ENCODE measurements at regions not wholly inside any gene's neighbourhood (a gene's known extent, or its start where the extent isn't known, plus 50 kb on each side); places are given as distances from the start of the nearest gene placed in this dataset.

DNA sequence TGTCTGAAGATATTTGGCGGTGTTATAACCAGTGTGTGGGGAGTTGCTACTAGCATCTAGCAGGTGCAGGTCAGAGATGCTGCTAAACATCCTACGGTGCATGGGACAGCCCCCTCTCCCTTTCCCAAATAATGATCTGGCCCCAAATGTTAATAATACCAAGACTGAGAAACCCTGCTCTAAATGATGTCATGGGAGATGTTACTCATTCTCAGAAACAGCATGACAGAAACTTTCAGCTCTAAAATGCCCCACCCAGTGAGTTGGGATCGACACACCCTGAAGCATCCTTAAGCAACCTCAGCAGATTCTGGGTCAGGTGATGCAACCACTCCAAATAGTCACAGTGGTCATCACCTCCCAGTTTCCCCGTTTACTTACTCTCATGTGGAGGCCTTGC lies 108.8 kb upstream of the MPP7 start (continued):
- TF ChIP-seq, protein P1, sequence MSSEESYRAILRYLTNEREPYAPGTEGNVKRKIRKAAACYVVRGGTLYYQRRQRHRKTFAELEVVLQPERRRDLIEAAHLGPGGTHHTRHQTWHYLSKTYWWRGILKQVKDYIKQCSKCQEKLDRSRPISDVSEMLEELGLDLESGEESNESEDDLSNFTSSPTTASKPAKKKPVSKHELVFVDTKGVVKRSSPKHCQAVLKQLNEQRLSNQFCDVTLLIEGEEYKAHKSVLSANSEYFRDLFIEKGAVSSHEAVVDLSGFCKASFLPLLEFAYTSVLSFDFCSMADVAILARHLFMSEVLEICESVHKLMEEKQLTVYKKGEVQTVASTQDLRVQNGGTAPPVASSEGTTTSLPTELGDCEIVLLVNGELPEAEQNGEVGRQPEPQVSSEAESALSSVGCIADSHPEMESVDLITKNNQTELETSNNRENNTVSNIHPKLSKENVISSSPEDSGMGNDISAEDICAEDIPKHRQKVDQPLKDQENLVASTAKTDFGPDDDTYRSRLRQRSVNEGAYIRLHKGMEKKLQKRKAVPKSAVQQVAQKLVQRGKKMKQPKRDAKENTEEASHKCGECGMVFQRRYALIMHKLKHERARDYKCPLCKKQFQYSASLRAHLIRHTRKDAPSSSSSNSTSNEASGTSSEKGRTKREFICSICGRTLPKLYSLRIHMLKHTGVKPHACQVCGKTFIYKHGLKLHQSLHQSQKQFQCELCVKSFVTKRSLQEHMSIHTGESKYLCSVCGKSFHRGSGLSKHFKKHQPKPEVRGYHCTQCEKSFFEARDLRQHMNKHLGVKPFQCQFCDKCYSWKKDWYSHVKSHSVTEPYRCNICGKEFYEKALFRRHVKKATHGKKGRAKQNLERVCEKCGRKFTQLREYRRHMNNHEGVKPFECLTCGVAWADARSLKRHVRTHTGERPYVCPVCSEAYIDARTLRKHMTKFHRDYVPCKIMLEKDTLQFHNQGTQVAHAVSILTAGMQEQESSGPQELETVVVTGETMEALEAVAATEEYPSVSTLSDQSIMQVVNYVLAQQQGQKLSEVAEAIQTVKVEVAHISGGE (CRISPR knock-in tag; IDR thresholded peaks at IDR 0.05), result no peak
- no peak for TF ChIP-seq BMI1 (IDR thresholded peaks at IDR 0.05; ENCODE audit: borderline replicate concordance)
- TF ChIP-seq BACH1 (IDR thresholded peaks at IDR 0.05; ENCODE audit: borderline replicate concordance), result no peak
- TF ChIP-seq CHD4 (IDR thresholded peaks at IDR 0.05), result no peak
- TF ChIP-seq GATAD2B (conservative IDR thresholded peaks at IDR 0.05; ENCODE audit: low read depth), result no peak
- no peak for TF ChIP-seq NR2C1 (IDR thresholded peaks at IDR 0.05)
- TF ChIP-seq LARP7 (IDR thresholded peaks at IDR 0.05), result no peak
- no peak for TF ChIP-seq ZNF384 (IDR thresholded peaks at IDR 0.05; ENCODE audit: borderline replicate concordance, low read depth, low read length)
- TF ChIP-seq, protein P2, sequence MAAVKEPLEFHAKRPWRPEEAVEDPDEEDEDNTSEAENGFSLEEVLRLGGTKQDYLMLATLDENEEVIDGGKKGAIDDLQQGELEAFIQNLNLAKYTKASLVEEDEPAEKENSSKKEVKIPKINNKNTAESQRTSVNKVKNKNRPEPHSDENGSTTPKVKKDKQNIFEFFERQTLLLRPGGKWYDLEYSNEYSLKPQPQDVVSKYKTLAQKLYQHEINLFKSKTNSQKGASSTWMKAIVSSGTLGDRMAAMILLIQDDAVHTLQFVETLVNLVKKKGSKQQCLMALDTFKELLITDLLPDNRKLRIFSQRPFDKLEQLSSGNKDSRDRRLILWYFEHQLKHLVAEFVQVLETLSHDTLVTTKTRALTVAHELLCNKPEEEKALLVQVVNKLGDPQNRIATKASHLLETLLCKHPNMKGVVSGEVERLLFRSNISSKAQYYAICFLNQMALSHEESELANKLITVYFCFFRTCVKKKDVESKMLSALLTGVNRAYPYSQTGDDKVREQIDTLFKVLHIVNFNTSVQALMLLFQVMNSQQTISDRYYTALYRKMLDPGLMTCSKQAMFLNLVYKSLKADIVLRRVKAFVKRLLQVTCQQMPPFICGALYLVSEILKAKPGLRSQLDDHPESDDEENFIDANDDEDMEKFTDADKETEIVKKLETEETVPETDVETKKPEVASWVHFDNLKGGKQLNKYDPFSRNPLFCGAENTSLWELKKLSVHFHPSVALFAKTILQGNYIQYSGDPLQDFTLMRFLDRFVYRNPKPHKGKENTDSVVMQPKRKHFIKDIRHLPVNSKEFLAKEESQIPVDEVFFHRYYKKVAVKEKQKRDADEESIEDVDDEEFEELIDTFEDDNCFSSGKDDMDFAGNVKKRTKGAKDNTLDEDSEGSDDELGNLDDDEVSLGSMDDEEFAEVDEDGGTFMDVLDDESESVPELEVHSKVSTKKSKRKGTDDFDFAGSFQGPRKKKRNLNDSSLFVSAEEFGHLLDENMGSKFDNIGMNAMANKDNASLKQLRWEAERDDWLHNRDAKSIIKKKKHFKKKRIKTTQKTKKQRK (IDR thresholded peaks at IDR 0.05; ENCODE audit: low read depth, low read length), result no peak
- no peak for TF ChIP-seq ATF3 (IDR thresholded peaks at IDR 0.05; ENCODE audit: borderline replicate concordance, extremely low read depth, low read depth, low read length)
- TF ChIP-seq FOXM1 (IDR thresholded peaks at IDR 0.05; ENCODE audit: low read depth, low read length), result no peak; the same call in 1 of the 2 replicates
- no peak for TF ChIP-seq HDGF (IDR thresholded peaks at IDR 0.05)
- TF ChIP-seq NFXL1 (IDR thresholded peaks at IDR 0.05; ENCODE audit: borderline replicate concordance), result no peak
- TF ChIP-seq, protein P3, sequence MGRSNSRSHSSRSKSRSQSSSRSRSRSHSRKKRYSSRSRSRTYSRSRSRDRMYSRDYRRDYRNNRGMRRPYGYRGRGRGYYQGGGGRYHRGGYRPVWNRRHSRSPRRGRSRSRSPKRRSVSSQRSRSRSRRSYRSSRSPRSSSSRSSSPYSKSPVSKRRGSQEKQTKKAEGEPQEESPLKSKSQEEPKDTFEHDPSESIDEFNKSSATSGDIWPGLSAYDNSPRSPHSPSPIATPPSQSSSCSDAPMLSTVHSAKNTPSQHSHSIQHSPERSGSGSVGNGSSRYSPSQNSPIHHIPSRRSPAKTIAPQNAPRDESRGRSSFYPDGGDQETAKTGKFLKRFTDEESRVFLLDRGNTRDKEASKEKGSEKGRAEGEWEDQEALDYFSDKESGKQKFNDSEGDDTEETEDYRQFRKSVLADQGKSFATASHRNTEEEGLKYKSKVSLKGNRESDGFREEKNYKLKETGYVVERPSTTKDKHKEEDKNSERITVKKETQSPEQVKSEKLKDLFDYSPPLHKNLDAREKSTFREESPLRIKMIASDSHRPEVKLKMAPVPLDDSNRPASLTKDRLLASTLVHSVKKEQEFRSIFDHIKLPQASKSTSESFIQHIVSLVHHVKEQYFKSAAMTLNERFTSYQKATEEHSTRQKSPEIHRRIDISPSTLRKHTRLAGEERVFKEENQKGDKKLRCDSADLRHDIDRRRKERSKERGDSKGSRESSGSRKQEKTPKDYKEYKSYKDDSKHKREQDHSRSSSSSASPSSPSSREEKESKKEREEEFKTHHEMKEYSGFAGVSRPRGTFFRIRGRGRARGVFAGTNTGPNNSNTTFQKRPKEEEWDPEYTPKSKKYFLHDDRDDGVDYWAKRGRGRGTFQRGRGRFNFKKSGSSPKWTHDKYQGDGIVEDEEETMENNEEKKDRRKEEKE (IDR thresholded peaks at IDR 0.05), result no peak
- TF ChIP-seq FOXK2 (IDR thresholded peaks at IDR 0.05), result no peak
- TF ChIP-seq EZH2 (IDR thresholded peaks at IDR 0.05; ENCODE audit: borderline replicate concordance, control insufficient read depth, low read depth, low read length), result no peak
- TF ChIP-seq EGR1 (IDR thresholded peaks at IDR 0.05; ENCODE audit: borderline replicate concordance in 1 of 2, low read depth in 2 of 2, low read length in 2 of 2), result no peak
- TF ChIP-seq HDAC2 (IDR thresholded peaks at IDR 0.05), result no peak
- TF ChIP-seq ZSCAN29 (IDR thresholded peaks at IDR 0.05), result no peak
- peak; percentile 43; the same call in 1 of the 2 replicates for TF ChIP-seq RUNX3 (IDR thresholded peaks at IDR 0.05; ENCODE audit: low read length)
- TF ChIP-seq, protein P4, sequence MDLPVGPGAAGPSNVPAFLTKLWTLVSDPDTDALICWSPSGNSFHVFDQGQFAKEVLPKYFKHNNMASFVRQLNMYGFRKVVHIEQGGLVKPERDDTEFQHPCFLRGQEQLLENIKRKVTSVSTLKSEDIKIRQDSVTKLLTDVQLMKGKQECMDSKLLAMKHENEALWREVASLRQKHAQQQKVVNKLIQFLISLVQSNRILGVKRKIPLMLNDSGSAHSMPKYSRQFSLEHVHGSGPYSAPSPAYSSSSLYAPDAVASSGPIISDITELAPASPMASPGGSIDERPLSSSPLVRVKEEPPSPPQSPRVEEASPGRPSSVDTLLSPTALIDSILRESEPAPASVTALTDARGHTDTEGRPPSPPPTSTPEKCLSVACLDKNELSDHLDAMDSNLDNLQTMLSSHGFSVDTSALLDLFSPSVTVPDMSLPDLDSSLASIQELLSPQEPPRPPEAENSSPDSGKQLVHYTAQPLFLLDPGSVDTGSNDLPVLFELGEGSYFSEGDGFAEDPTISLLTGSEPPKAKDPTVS (IDR thresholded peaks at IDR 0.05; ENCODE audit: low read depth, low read length), result no peak

Data from GM12878 (cell line).